Liver (tissue), 8 donors: ENCODE measurements at regions not wholly inside any gene's neighbourhood (a gene's known extent, or its start where the extent isn't known, plus 50 kb on each side); places are given as distances from the start of the nearest gene placed in this dataset.

Source experiments
- DNase-seq: peaks from one replicate; pipeline ENCODE4 v3.0.0-alpha.2; 2017; ENCODE audit warnings: low spot score
- H3K27ac ChIP-seq, 2 donors: one replicate each; pipeline ENCODE4 v1.7.0; 2013; ENCODE audit warnings: inconsistent platforms in 2 of 2, low read length in 2 of 2, control low read depth in 1 of 2, low read depth in 1 of 2, mild to moderate bottlenecking in 1 of 2
- H3K27me3 ChIP-seq, 4 donors: one replicate each; pipeline versions ENCODE4 v1.6.1 to v1.7.0; 2013; ENCODE audit warnings: low read length in 3 of 4, inconsistent platforms in 1 of 4, mild to moderate bottlenecking in 1 of 4, moderate library complexity in 1 of 4; ENCODE audit not compliant: control insufficient read depth in 4 of 4, insufficient read depth in 4 of 4
- H3K36me3 ChIP-seq, 4 donors: one replicate each; pipeline versions ENCODE4 v1.6.1 to v1.7.0; 2013; ENCODE audit warnings: low read length in 3 of 4, mild to moderate bottlenecking in 3 of 4, low read depth in 1 of 4, moderate library complexity in 1 of 4; ENCODE audit not compliant: control insufficient read depth in 4 of 4, insufficient read depth in 3 of 4
- H3K4me1 ChIP-seq, 4 donors: one replicate each; pipeline versions ENCODE4 v1.6.1 to v1.7.0; 2013; ENCODE audit warnings: low read length in 3 of 4, mild to moderate bottlenecking in 3 of 4, moderate library complexity in 1 of 4; ENCODE audit not compliant: control insufficient read depth in 4 of 4, insufficient read depth in 4 of 4
- H3K4me3 ChIP-seq, 3 donors: one replicate each; pipeline versions ENCODE4 v1.6.1 to v1.7.0; 2013; ENCODE audit warnings: low read length in 3 of 3, control low read depth in 1 of 3, low read depth in 1 of 3, mild to moderate bottlenecking in 1 of 3
- H3K9ac ChIP-seq, 2 donors: one replicate each; pipeline ENCODE4 v1.7.0; 2013; ENCODE audit warnings: low read length in 2 of 2, mild to moderate bottlenecking in 2 of 2, moderate library complexity in 2 of 2, control low read depth in 1 of 2, low read depth in 1 of 2
- H3K9me3 ChIP-seq, 4 donors: one replicate each; pipeline versions ENCODE4 v1.6.1 to v1.7.0; 2013; ENCODE audit warnings: low read length in 3 of 4; ENCODE audit not compliant: control insufficient read depth in 4 of 4
- ATF3 ChIP-seq: IDR thresholded peaks from 2 replicates; pipeline ENCODE4 v1.6.1; 2016; ENCODE audit warnings: antibody characterized with exemption
- EGR1 ChIP-seq, 2 donors: IDR thresholded peaks; 2 replicates each; pipeline ENCODE4 v1.6.1; 2016 to 2018; ENCODE audit warnings: antibody characterized with exemption in 2 of 2, low read depth in 2 of 2
- FOXA1 ChIP-seq: IDR thresholded peaks from 2 replicates; pipeline ENCODE4 v1.6.1; 2016; ENCODE audit warnings: antibody characterized with exemption
- FOXA2 ChIP-seq: IDR thresholded peaks from 2 replicates; pipeline ENCODE4 v1.6.1; 2016; ENCODE audit warnings: antibody characterized with exemption
- GABPA ChIP-seq, 2 donors: IDR thresholded peaks in 1 of 2; conservative IDR thresholded peaks in 1 of 2; 2 replicates each; pipeline ENCODE4 v1.6.1; 2016; ENCODE audit warnings: antibody characterized with exemption in 2 of 2, mild to moderate bottlenecking in 1 of 2, moderate library complexity in 1 of 2
- HNF4A ChIP-seq, 2 donors: conservative IDR thresholded peaks; 2 replicates each; pipeline ENCODE4 v1.6.1; 2016; ENCODE audit warnings: antibody characterized with exemption in 2 of 2, mild to moderate bottlenecking in 2 of 2
- HNF4G ChIP-seq: IDR thresholded peaks from 2 replicates; pipeline ENCODE4 v1.6.1; 2016; ENCODE audit warnings: antibody characterized with exemption
- JUND ChIP-seq, 2 donors: IDR thresholded peaks; 2 replicates each; pipeline ENCODE4 v1.6.1; 2016; ENCODE audit warnings: antibody characterized with exemption in 2 of 2
- MAX ChIP-seq: IDR thresholded peaks from 2 replicates; pipeline ENCODE4 v1.6.1; 2016; ENCODE audit warnings: antibody characterized with exemption
- NR2F2 ChIP-seq: IDR thresholded peaks from 2 replicates; pipeline ENCODE4 v1.6.1; 2016; ENCODE audit warnings: antibody characterized with exemption
- RAD21 ChIP-seq, 2 donors: IDR thresholded peaks; 2 replicates each; pipeline ENCODE4 v1.6.1; 2016; ENCODE audit warnings: antibody characterized with exemption in 2 of 2, mild to moderate bottlenecking in 2 of 2
- REST ChIP-seq: IDR thresholded peaks from 2 replicates; pipeline ENCODE4 v1.6.1; 2016; ENCODE audit warnings: antibody characterized with exemption, mild to moderate bottlenecking
- RXRA ChIP-seq, 2 donors: IDR thresholded peaks; 2 replicates each; pipeline ENCODE4 v1.6.1; 2017 to 2018; ENCODE audit warnings: antibody characterized with exemption in 2 of 2, mild to moderate bottlenecking in 1 of 2
- SP1 ChIP-seq: IDR thresholded peaks from 2 replicates; pipeline ENCODE4 v1.6.1; 2018; ENCODE audit warnings: antibody characterized with exemption, mild to moderate bottlenecking
- TAF1 ChIP-seq: conservative IDR thresholded peaks from 2 replicates; pipeline ENCODE4 v1.6.1; 2016; ENCODE audit warnings: antibody characterized with exemption, mild to moderate bottlenecking
- YY1 ChIP-seq: IDR thresholded peaks from 2 replicates; pipeline ENCODE4 v1.6.1; 2016; ENCODE audit warnings: antibody characterized with exemption, mild to moderate bottlenecking
- WGBS: extraction: QIAGEN DNeasy Blood & Tissue Kit; methylation state at CpG from one replicate; pipeline ENCODE4 v1.1.7; 2013; 5-methylcytosine and 5-hydroxymethylcytosine counted together
- TF ChIP-seq, protein P1 (sequence below): fragments of 150-350 bp; IDR thresholded peaks from 2 replicates; pipeline ENCODE4 v1.5.1; 2017; ENCODE audit warnings: improper control_type of control experiment, low read depth, low read length; ENCODE audit not compliant: missing input control
- TF ChIP-seq, protein P2 (sequence below): IDR thresholded peaks from 2 replicates; pipeline ENCODE4 v1.6.1; 2016; ENCODE audit warnings: antibody characterized with exemption
- donor health status: healthy.
- donor health status: healthy.
- donor health status: healthy.
- donor health status: healthy.
- donor health status: healthy.

DNA sequence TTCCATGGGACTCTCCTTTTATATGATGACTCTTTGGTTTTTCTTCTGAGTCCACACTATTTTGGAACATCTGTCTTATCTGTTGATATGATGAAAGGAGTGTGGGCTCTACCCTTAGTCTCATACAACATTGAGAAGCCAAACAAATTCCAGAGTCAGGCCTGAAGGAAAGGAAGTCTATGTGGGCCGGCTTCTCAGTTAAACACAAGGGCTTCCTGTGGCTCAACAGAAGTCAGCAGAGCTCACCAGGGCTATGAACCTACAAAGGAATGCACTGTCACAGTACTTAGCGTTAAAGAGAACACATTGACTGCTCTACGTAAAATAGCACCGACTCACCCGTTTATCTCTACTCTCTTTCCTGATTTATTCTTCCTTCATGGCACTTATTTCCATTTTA, 641.0 kb upstream of the FRG1 start:
- Histone ChIP-seq H3K27me3 (no peaks in the 10 kb centered on the region), H3K9me3 (no peaks in the 10 kb centered on the region), H3K9ac (no peak overlapping the region), H3K27ac (no peak overlapping the region), H3K4me1 (peaks cover 0 to 4% (median 0%) of the 10 kb centered on the region in 4 donors), H3K36me3 (no peaks in the 10 kb centered on the region), H3K4me3 (no peak overlapping the region)
- DNase-seq: no peak
- TF ChIP-seq MAX (no peak), ATF3 (no peak), HNF4G (no peak), HNF4A (conservative IDR thresholded peaks at IDR 0.05) (no peak), RAD21 (IDR thresholded peaks at IDR 0.05) (no peak), JUND (IDR thresholded peaks at IDR 0.05) (no peak), TAF1 (no peak), RXRA (IDR thresholded peaks at IDR 0.05) (no peak), GABPA (IDR thresholded peaks at IDR 0.05 in 1 of 2, conservative IDR thresholded peaks at IDR 0.05 in 1 of 2) (no peak)
- TF ChIP-seq, protein P1, sequence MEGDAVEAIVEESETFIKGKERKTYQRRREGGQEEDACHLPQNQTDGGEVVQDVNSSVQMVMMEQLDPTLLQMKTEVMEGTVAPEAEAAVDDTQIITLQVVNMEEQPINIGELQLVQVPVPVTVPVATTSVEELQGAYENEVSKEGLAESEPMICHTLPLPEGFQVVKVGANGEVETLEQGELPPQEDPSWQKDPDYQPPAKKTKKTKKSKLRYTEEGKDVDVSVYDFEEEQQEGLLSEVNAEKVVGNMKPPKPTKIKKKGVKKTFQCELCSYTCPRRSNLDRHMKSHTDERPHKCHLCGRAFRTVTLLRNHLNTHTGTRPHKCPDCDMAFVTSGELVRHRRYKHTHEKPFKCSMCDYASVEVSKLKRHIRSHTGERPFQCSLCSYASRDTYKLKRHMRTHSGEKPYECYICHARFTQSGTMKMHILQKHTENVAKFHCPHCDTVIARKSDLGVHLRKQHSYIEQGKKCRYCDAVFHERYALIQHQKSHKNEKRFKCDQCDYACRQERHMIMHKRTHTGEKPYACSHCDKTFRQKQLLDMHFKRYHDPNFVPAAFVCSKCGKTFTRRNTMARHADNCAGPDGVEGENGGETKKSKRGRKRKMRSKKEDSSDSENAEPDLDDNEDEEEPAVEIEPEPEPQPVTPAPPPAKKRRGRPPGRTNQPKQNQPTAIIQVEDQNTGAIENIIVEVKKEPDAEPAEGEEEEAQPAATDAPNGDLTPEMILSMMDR: no peak
- WGBS: 62% methylated on average over 5 of the region's 5 CpGs

DNA sequence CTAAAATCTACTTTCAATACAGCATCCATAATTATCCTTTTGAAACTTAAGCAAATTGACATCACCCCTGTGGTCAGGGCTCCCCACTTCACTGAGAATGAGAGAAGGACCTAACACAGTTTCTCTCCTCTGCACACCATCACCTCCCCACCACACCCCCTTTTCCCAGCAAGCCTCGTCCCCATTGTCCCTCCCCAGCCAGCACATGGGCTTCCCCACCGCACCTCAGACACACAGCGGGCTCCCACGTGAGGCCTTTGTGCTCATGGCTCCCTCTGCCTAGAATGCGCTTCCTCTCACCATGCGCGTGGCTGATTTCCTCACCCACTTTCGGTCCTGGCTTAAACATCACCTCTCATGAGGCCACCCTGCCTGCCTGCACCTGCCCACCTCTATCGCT, 639.0 kb upstream of the FRG1 start:
- 88% methylated on average over 9 of the region's 9 CpGs for WGBS
- no peak for DNase-seq
- H3K4me3 ChIP-seq: no peak overlapping the region
- TF ChIP-seq NR2F2 (no peak), YY1 (no peak), FOXA2 (no peak), FOXA1 (no peak), MAX (no peak), HNF4G (no peak), JUND (IDR thresholded peaks at IDR 0.05) (no peak), TAF1 (no peak), EGR1 (IDR thresholded peaks at IDR 0.05; ENCODE audit: low read depth in 2 of 2) (no peak), SP1 (no peak), RXRA (IDR thresholded peaks at IDR 0.05) (no peak), HNF4A (conservative IDR thresholded peaks at IDR 0.05) (no peak), REST (no peak), RAD21 (IDR thresholded peaks at IDR 0.05) (no peak)
- TF ChIP-seq, protein P2, sequence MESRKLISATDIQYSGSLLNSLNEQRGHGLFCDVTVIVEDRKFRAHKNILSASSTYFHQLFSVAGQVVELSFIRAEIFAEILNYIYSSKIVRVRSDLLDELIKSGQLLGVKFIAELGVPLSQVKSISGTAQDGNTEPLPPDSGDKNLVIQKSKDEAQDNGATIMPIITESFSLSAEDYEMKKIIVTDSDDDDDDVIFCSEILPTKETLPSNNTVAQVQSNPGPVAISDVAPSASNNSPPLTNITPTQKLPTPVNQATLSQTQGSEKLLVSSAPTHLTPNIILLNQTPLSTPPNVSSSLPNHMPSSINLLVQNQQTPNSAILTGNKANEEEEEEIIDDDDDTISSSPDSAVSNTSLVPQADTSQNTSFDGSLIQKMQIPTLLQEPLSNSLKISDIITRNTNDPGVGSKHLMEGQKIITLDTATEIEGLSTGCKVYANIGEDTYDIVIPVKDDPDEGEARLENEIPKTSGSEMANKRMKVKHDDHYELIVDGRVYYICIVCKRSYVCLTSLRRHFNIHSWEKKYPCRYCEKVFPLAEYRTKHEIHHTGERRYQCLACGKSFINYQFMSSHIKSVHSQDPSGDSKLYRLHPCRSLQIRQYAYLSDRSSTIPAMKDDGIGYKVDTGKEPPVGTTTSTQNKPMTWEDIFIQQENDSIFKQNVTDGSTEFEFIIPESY: no peak
- TF ChIP-seq, protein P1: no peak
- H3K36me3 ChIP-seq: no peaks in the 10 kb centered on the region
- no peaks in the 10 kb centered on the region for H3K9me3 ChIP-seq
- no peaks in the 10 kb centered on the region for H3K27me3 ChIP-seq
- H3K9ac ChIP-seq: no peak overlapping the region
- H3K4me1 ChIP-seq: peaks cover 0 to 4% (median 0%) of the 10 kb centered on the region in 4 donors
- H3K27ac ChIP-seq: no peak overlapping the region
